BJ (cell line): ENCODE measurements at regions not wholly inside any gene's neighbourhood (a gene's known extent, or its start where the extent isn't known, plus 50 kb on each side); places are given as distances from the start of the nearest gene placed in this dataset.

Experiments
- CTCF ChIA-PET: fragments of 350-600 bp; formaldehyde crosslinking; extraction: SDS; loops from one replicate; lab custom pipeline; 2021; ENCODE audit warnings: antibody characterized with exemption, inconsistent platforms; lab: Yijun Ruan, JAX
- POLR2A ChIA-PET: fragments of 300-600 bp; sonication (Branson Sonifier 250); formaldehyde crosslinking; extraction: SDS; loops from one replicate; lab custom pipeline; 2021; ENCODE audit warnings: antibody characterized with exemption; lab: Charles Lee
- DNase-seq: peaks from one replicate; pipeline ENCODE4 v3.0.0-alpha.2; 2011; ENCODE audit warnings: low read depth
- H3K27me3 ChIP-seq: 2 replicates; pipeline ENCODE4 v1.6.0; 2011; ENCODE audit warnings: low read length; ENCODE audit not compliant: control insufficient read depth, insufficient read depth
- H3K36me3 ChIP-seq: 2 replicates; pipeline ENCODE4 v1.5.1; 2011; ENCODE audit warnings: low read length; ENCODE audit not compliant: control insufficient read depth, insufficient read depth
- H3K4me3 ChIP-seq: 2 replicates; pipeline ENCODE4 v1.5.1; 2011; ENCODE audit warnings: low read depth, mild to moderate bottlenecking, control low read depth, low read length
- TF ChIP-seq, protein P1 (sequence below): IDR thresholded peaks from 2 replicates; pipeline ENCODE4 v1.5.1; 2011; ENCODE audit warnings: low read depth, mild to moderate bottlenecking, control low read depth, inconsistent platforms, low read length, moderate library complexity; ENCODE audit not compliant: insufficient read depth

DNA sequence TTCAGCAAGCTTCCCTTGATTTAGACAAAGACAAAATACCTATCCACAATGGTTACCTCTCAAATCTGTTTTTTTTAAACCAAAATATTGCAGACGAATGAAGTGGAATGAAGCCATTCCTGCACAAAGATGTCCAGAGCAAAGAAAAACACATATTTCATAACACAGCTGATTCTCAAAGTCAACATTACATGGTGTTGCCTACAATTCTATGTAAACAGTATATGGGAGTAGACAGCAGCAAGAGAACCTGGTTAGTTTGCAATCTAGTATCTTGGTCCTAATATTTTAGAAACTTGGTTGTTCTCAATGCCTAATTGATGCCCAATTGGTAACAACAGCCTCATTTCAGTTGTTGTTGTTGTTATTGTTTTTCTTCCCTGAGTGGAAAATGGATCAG, 1240.9 kb upstream of the CHAC2 start:
- H3K36me3 ChIP-seq, result no peaks in the 10 kb centered on the region
- no peak for DNase-seq
- no peaks in the 10 kb centered on the region for H3K27me3 ChIP-seq
- POLR2A ChIA-PET, result no interaction called here
- CTCF ChIA-PET, result no interaction called here
- TF ChIP-seq, protein P1, sequence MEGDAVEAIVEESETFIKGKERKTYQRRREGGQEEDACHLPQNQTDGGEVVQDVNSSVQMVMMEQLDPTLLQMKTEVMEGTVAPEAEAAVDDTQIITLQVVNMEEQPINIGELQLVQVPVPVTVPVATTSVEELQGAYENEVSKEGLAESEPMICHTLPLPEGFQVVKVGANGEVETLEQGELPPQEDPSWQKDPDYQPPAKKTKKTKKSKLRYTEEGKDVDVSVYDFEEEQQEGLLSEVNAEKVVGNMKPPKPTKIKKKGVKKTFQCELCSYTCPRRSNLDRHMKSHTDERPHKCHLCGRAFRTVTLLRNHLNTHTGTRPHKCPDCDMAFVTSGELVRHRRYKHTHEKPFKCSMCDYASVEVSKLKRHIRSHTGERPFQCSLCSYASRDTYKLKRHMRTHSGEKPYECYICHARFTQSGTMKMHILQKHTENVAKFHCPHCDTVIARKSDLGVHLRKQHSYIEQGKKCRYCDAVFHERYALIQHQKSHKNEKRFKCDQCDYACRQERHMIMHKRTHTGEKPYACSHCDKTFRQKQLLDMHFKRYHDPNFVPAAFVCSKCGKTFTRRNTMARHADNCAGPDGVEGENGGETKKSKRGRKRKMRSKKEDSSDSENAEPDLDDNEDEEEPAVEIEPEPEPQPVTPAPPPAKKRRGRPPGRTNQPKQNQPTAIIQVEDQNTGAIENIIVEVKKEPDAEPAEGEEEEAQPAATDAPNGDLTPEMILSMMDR, result no peak
- H3K4me3 ChIP-seq, result no peak overlapping the region

DNA sequence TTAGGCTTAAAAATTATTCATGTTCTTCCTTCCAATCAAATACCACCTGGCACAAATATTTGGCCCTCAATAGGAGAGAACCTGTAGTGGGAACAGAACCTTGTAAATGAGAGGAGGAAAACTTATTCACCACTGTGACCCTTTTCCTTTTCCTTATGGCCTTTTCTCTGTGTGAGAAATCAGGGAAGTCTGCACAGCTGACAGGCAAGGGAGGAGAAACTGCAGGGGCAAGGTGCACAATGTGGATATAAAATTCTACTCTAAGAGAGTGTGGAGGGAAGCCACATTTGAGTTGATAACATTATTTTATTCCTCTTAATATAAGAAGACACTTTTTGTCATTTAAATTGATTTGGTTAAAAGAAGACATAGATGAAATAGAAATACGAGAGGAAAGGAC, 1247.0 kb upstream of the CHAC2 start:
- DNase-seq, result no peak
- Histone ChIP-seq H3K36me3 (no peaks in the 10 kb centered on the region), H3K27me3 (no peaks in the 10 kb centered on the region), H3K4me3 (no peak overlapping the region)
- TF ChIP-seq, protein P1, result no peak
- CTCF ChIA-PET, result no interaction called here
- POLR2A ChIA-PET, result no interaction called here

DNA sequence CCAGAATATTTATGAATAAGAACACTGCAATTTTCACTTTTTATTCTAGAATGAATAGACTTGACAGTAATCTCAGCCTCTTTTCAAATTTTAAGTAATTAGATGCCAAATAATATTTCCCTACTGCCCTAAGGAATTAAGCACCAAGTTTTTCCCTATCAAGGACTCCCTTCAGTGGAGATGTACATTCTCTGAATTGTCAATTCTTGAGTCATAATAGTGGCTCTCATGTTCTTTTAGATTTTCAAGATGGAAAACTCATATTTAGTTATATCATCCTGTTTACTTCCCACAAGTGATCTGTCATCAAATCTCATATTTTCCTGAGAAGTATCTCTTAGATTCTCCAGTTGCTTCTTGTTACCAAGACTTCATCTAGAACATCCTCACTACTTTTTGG, 1248.9 kb upstream of the CHAC2 start:
- Histone ChIP-seq H3K36me3 (no peaks in the 10 kb centered on the region), H3K27me3 (no peaks in the 10 kb centered on the region), H3K4me3 (no peak overlapping the region)
- ChIA-PET CTCF (no interaction called here), POLR2A (no interaction called here)
- TF ChIP-seq, protein P1, result no peak
- no peak for DNase-seq

DNA sequence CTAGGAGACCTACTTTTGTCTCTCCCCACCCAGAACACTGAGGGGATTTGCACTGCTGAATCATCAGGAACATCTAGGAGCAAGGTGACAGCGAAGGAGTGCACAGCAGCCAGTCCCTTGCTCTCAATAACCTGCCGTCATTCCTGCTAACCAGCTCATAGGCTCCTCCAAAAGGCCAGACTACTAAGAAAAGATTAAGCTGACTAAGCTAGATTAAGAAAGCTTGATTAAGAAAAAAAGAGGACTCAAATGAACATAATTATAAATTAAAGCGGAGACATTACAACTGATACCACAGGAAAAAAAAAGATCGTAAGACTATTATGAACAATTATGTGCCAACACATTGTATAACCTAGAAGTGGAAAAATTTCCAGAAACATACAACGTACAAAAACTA, 1254.8 kb upstream of the CHAC2 start:
- POLR2A ChIA-PET, result no interaction called here
- Histone ChIP-seq H3K36me3 (no peaks in the 10 kb centered on the region), H3K4me3 (no peak overlapping the region), H3K27me3 (no peaks in the 10 kb centered on the region)
- no peak for DNase-seq
- CTCF ChIA-PET, result interaction anchor here (0.6 kb wide), 1 partner anchor 560 kb away, joined by 3 read pairs; no protein-coding TSS in a partner anchor
- TF ChIP-seq, protein P1, result no peak

DNA sequence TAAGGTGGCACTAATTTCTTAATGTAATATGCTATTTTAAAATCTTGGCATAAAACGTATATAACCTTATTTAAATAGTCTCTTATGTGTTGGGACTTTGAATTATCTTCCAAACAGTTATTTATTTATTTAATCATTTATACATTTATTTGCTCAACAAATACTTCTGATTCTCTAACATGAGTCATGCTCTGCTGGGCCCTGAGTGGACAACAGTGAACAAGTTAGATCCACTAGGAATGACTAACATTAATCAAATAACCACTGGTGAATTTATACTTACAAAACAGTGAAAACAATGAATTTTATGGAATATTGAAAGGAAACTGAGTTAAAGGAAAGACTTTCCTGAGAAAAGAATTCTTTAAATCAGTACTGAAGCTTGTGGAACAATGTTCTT, 1257.2 kb upstream of the CHAC2 start:
- Histone ChIP-seq H3K36me3 (no peaks in the 10 kb centered on the region), H3K4me3 (no peak overlapping the region), H3K27me3 (no peaks in the 10 kb centered on the region)
- TF ChIP-seq, protein P1, result no peak
- CTCF ChIA-PET, result no interaction called here
- POLR2A ChIA-PET, result no interaction called here
- no peak for DNase-seq
